Activated CD8-positive, alpha-beta memory T cell treated with anti-CD3 and anti-CD28 coated beads, Interleukin-2, amount 50 U/mL, for 1 hour (primary cell): ENCODE measurements at regions not wholly inside any gene's neighbourhood (a gene's known extent, or its start where the extent isn't known, plus 50 kb on each side); places are given as distances from the start of the nearest gene placed in this dataset.
"Not testable (repeated sequence)": the region's sequence is repeated elsewhere in the genome, so short reads cannot be mapped to it uniquely, and the experiment has no call there.

Experiments
- DNase-seq: peaks from one replicate; pipeline ENCODE4 v3.0.0-alpha.2; 2020; ENCODE audit errors: extremely low read depth

- no peak for DNase-seq
Measured at GRCh38 chr5:96203761-96204160, 229.3 kb downstream of the PCSK1 start.

DNA sequence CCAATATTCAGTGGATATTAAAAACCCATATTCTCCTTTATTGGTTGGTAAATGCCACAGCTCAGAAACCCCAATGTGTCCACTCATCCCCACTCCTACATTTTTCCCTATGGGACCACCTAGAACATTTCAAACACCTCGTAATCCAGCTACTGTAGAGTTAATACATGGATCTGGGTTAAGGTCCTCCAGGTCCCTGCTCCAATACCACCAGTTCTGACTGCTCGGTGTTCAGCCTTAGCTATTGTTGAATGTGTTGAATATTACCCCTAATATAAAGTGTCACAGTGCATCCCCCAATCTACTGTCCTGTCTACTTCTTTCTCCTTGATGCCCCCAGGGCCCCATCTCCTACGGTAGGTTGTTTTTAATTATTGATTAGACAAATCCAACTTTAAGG is 231.5 kb downstream of the PCSK1 start:
- no peak for DNase-seq

GRCh38 chr5:96200641-96201040 is 232.4 kb downstream of the PCSK1 start:
- no peak for DNase-seq

DNA sequence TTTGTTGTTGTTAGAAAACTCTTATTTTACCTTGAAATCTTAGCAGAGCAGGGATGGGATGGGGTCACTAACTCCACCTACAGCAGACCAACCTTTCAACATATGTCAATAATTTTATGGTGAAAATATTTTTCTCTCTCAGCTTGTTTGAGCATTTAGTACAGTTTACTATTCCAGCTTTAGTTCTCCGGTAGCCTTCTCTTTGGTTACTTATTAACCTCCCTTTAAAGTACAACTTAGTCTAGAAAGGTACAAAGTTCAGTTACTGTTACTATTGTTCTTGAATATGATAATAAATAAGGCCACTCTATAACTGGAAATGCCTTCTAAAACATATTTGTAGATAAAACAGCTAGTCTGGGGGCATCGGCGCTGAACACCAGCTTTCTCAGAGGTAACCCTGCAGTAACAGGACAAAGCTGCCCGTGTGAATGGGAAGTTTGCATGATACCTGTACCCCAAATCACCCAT is 233.3 kb downstream of the PCSK1 start:
- no peak for DNase-seq

GRCh38 chr5:96198356-96199058 is 234.5 kb downstream of the PCSK1 start:
- no peak for DNase-seq

GRCh38 chr5:96197767-96198166 is 235.3 kb downstream of the PCSK1 start:
- DNase-seq, result not testable (repeated sequence)

GRCh38 chr5:96197347-96197746 is 235.7 kb upstream of the ELL2 start:
- no peak for DNase-seq

GRCh38 chr5:96196890-96197289 is 235.2 kb upstream of the ELL2 start:
- no peak for DNase-seq

DNA sequence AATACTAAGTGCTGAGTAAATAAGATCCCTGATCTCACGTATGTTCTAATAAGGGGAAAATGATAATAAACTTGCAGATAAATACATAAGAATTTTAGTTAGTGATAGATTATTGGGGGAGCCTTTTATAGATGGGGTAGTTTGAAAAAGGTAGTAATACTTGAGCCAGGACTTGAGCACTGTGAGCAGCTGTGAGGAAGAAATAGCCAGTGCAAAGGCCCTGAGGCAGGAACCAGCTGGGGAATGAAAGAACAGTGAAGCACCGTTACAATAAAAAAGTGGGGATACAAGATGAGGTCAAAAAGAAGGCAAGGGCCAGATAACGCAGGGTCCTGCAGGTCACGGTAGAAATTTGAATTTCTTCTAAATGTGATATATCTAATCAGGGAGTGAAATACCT is 234.8 kb upstream of the ELL2 start:
- DNase-seq, result no peak

GRCh38 chr5:96195123-96195522 is 233.5 kb upstream of the ELL2 start:
- DNase-seq, result no peak

GRCh38 chr5:96194593-96194992 is 232.9 kb upstream of the ELL2 start:
- DNase-seq, result no peak

- no peak for DNase-seq
Measured at GRCh38 chr5:96193946-96194345, 232.3 kb upstream of the ELL2 start.

- DNase-seq, result no peak
Measured at GRCh38 chr5:96189987-96190386, 228.3 kb upstream of the ELL2 start.

DNA sequence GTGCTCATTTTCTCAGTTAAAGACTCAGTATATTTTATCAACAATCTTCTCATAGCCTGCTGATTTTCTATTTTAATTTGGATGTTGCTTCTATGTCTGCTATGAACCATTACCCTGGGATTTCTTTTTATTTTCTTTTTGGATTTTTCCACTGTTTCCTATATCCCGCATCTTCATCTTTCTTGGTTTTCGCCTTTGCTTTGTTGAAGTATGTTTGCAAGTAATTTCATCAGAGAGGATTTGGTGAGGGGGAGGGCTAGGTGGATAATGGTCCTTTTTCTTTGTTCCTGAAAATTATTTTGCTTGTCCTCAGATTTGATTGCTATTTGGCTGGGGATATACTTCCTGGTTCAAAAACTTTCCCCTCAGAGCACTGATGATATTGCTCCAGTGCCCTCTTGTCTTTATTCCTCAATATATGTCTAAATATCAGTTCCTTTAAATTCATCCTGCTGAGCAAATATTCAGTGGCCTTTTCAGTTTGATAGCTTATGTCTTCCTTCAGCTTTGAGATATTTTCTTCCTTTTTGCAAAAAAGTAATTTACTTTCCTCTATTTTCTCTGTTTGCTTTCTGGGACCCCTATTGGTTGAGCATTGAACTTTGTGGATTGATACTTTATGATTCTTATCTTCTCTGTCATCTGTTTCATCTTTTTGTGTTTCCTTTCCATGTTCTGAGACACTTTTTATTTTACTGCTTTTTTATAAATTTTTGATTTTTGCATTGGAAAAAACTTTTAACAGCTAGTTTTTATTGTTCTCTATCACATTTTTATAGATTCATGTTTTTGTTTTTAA is 227.6 kb upstream of the ELL2 start:
- DNase-seq, result no peak

DNA sequence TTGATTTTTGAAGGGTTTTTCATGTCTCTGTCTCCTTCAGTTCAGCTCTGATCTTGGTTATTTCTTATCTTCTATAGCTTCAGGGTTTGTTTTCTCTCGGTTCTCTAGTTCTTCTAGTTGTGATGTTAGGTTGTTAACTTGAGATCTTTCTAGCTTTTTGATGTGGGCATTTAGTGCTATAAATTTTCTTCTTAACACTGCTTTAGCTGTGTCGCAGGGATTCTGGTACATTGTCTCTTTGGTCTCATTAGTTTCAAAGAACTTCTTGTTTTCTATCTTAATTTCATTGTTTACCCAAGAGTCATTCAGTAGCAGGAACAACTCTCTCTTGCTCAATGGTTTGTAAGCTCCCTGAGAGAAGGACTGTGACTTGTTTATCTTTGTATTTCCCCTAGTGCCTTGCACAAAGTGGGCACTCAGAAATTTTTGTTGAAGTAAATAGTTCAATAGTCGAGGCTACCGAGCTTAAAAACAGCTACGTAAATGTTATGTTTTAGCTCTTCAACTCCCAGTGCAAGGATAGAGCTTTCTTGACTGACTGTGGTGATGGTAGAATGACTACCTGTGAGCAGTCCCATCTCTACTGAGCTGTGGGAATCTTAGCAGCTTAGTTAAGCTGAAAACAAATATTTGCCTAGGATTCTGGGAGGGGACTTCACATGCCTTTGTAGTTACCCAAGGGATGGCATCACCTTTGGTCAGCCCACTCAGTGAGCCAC is 225.8 kb upstream of the ELL2 start:
- no peak for DNase-seq

DNA sequence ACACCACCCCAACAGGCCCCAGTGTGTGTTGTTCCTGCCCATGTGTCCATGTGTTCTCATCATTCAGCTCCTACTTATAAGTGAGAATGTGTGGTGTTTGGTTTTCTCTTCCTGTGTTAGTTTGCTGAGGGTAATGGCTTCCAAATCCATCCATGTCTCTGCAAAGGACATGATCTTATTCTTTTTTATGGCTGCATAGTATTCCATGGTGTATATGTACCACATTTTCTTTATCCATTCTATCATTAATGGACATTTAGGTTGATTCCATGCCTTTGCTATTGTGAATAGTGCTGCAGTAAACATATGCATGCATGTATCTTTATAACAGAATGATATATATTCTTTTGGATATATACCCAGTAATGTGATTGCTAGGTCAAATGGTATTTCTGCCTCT is 222.9 kb upstream of the ELL2 start:
- DNase-seq, result not testable (repeated sequence)

- DNase-seq, result no peak
Measured at GRCh38 chr5:96180684-96181435, 219.2 kb upstream of the ELL2 start.

- DNase-seq, result no peak
Measured at GRCh38 chr5:96177303-96177869, 215.7 kb upstream of the ELL2 start.

DNA sequence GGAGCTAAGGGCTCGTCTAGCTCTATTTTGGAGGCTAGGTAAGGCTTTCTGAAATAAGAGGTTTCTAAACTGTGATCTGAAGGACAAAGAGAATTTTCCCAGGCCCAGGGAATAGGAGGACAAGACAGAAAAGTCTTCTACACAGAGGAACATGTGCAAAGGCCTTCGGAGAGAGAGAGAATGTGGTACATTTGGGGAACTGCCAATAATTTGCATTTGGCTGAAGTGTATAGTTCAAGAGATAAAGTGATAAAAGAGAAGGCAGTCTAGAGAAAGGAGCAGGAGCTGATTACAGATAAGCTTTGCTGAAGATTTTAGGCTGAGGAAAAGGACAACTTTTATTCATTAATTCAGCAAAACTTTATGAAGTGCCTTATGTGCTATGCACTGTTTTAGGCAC is 214.4 kb upstream of the ELL2 start:
- no peak for DNase-seq

DNA sequence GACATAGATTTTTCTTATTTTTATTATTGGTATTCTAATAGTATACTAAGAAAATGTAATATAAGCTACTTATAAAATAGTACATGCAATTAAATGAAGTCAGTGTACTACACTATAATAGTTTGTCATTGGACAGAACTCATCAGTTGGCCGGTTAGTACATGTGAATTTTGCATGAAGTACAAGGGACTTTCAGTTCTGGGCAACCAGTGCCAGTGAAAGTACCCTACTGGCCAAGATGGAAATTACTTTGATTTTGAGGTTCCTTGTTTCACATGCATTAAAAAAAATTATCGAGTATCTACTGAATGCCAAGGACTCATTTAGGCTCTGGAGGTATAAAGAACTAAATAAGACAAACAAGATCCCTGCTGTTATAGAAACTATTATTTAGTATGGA is 213.4 kb upstream of the ELL2 start:
- no peak for DNase-seq

DNA sequence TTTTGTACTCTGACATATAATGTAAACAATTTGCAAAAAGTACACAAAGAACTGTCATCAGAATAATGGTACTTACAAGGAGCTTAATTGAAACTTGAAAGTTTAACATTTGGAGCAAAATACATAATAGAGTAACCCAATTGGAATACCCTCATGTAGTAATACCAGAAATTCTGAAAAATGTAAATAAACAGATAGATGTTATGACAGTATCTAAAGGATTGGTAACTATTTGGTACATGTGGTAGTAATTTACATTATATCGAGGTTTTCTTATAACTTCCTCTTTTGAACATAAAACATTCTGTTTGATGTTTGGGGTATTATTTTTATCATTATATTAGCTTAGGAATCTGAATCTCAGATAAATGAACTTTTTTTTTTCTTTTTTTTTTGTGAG is 211.7 kb upstream of the ELL2 start:
- DNase-seq, result no peak

DNA sequence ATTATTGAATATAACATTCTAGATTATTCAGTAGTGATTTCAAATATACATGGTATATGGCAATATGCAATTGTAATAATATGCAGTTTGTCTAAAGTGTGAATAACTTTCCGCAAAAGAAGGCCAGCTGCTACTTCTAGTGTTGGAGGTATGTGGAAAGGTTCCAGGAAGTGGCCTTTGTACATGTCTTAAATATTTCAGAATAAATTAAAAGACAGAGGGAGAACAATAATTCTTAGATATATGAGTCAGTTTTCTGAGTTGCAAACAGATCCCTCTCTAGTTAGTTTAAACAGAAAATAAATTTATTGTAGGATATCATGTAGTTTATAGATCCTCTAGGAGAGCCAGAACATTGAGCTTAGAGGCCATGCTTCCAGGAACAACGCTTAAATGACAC is 210.8 kb upstream of the ELL2 start:
- DNase-seq, result no peak
